Head of caudate nucleus (tissue), 42 donors: ENCODE measurements at regions not wholly inside any gene's neighbourhood (a gene's known extent, or its start where the extent isn't known, plus 50 kb on each side); places are given as distances from the start of the nearest gene placed in this dataset.
A peak's percentile ranks its signal among the peaks of the same experiment; 100 is the strongest.
"Not testable (repeated sequence)": the region's sequence is repeated elsewhere in the genome, so short reads cannot be mapped to it uniquely, and the experiment has no call there.

Experiments used
- DNase-seq, 42 donors: peaks; one replicate each; pipeline versions ENCODE4 v3.0.0 to v3.0.0-alpha.2; 2020 to 2021; ENCODE audit warnings: mixed read lengths in 7 of 42
- intact Hi-C: fragments of 100-400 bp; cut with DNase I; formaldehyde crosslinking; loops from one replicate; pipeline ENCODE4 v1.15.0; 2022

GRCh38 chr5:83817591-83817990 is 96.9 kb upstream of the HAPLN1 start:
- intact Hi-C loops, result no loop called here
- no peak for DNase-seq

GRCh38 chr5:83815661-83816060 is 95.0 kb upstream of the HAPLN1 start:
- DNase-seq, result no peak
- intact Hi-C loops, result no loop called here

- DNase-seq, result no peak
- intact Hi-C loops, result no loop called here
These were observed 89.9 kb upstream of the HAPLN1 start for GRCh38 chr5:83810511-83810910.

GRCh38 chr5:83802686-83803085 is 82.0 kb upstream of the HAPLN1 start:
- intact Hi-C loops, result no loop called here
- no peak for DNase-seq

- intact Hi-C loops, result no loop called here
- DNase-seq, result no peak
These were observed 79.5 kb upstream of the HAPLN1 start for GRCh38 chr5:83800201-83800600.

- DNase-seq, intact Hi-C loops: not testable (repeated sequence)
These were observed 78.4 kb upstream of the HAPLN1 start for GRCh38 chr5:83799020-83799419.

GRCh38 chr5:83789371-83789770 is 68.7 kb upstream of the HAPLN1 start:
- intact Hi-C loops, result no loop called here
- DNase-seq, result no peak

- intact Hi-C loops, result no loop called here
- DNase-seq, result no peak
These were observed 67.0 kb upstream of the HAPLN1 start for GRCh38 chr5:83787631-83788030.

GRCh38 chr5:83785176-83785668 is 64.6 kb upstream of the HAPLN1 start:
- intact Hi-C loops, result no loop called here

GRCh38 chr5:83780699-83781350 is 60.2 kb upstream of the HAPLN1 start:
- intact Hi-C loops, result no loop called here
- no peak for DNase-seq

More at GRCh38 chr5:83785176-83785668, 64.6 kb upstream of the HAPLN1 start:
- no peak for DNase-seq

GRCh38 chr5:83777856-83778255 is 57.2 kb upstream of the HAPLN1 start:
- intact Hi-C loops, result no loop called here
- peak in 4 of 42 donors; percentile 2 to 17 (median 9) for DNase-seq

- DNase-seq, result no peak
- intact Hi-C loops, result no loop called here
These were observed 55.9 kb upstream of the HAPLN1 start for GRCh38 chr5:83776437-83777031.
